H9 (cell line): ENCODE measurements at regions not wholly inside any gene's neighbourhood (a gene's known extent, or its start where the extent isn't known, plus 50 kb on each side); places are given as distances from the start of the nearest gene placed in this dataset.

ENCODE experiments used
- DNase-seq: peaks from one replicate; pipeline ENCODE4 v3.0.0-alpha.2; 2017
- H2AFZ ChIP-seq: one replicate; pipeline ENCODE4 v1.6.1; 2013; ENCODE audit warnings: mild to moderate bottlenecking, low read length, control low read depth, moderate library complexity
- H2AK5ac ChIP-seq: 2 replicates; pipeline ENCODE4 v1.6.1; 2013; ENCODE audit warnings: low read length, control low read depth, mixed read lengths; ENCODE audit not compliant: insufficient read length
- H2BK120ac ChIP-seq: one replicate; pipeline ENCODE4 v1.6.1; 2013; ENCODE audit warnings: low read depth, mild to moderate bottlenecking, low read length, control low read depth, inconsistent platforms; ENCODE audit not compliant: poor library complexity, severe bottlenecking
- H2BK12ac ChIP-seq: 2 replicates; pipeline ENCODE4 v1.6.1; 2013; ENCODE audit warnings: low read length, control low read depth, mixed read lengths, low read depth; ENCODE audit not compliant: insufficient read length
- H2BK15ac ChIP-seq: 2 replicates; pipeline ENCODE4 v1.6.1; 2013; ENCODE audit warnings: low read depth, low read length, control low read depth
- H2BK20ac ChIP-seq: one replicate; pipeline ENCODE4 v1.6.1; 2013; ENCODE audit warnings: low read depth, mild to moderate bottlenecking, low read length, control low read depth, inconsistent platforms; ENCODE audit not compliant: poor library complexity, severe bottlenecking
- H2BK5ac ChIP-seq: 2 replicates; pipeline ENCODE4 v1.6.1; 2013; ENCODE audit warnings: low read length, control low read depth, mixed read lengths; ENCODE audit not compliant: insufficient read length
- H3K14ac ChIP-seq: 2 replicates; pipeline ENCODE4 v1.6.1; 2013; ENCODE audit warnings: low read length, control low read depth; ENCODE audit not compliant: insufficient read depth
- H3K18ac ChIP-seq: 2 replicates; pipeline ENCODE4 v1.6.1; 2013; ENCODE audit warnings: low read depth, mild to moderate bottlenecking, mixed read lengths, low read length, control low read depth; ENCODE audit not compliant: insufficient read length
- H3K23ac ChIP-seq: 2 replicates; pipeline ENCODE4 v1.6.1; 2013; ENCODE audit warnings: low read length, control low read depth, mixed read lengths, low read depth; ENCODE audit not compliant: insufficient read length
- H3K23me2 ChIP-seq: 2 replicates; pipeline ENCODE4 v1.6.1; 2013; ENCODE audit warnings: low read depth, mild to moderate bottlenecking, mixed read lengths, low read length, control low read depth; ENCODE audit not compliant: insufficient read length, poor library complexity, severe bottlenecking
- H3K27ac ChIP-seq: 2 replicates; pipeline ENCODE4 v1.5.1; 2013; ENCODE audit warnings: low read length, control low read depth, mixed read lengths, low read depth; ENCODE audit not compliant: insufficient read length
- H3K27me3 ChIP-seq: 2 replicates; pipeline ENCODE4 v1.6.1; 2013; ENCODE audit warnings: low read length, control low read depth, inconsistent platforms; ENCODE audit not compliant: insufficient read depth
- H3K4ac ChIP-seq: 2 replicates; pipeline ENCODE4 v1.6.1; 2013; ENCODE audit warnings: low read depth, mild to moderate bottlenecking, control low read depth, inconsistent platforms, low read length, moderate library complexity
- H3K4me1 ChIP-seq: 2 replicates; pipeline ENCODE4 v1.6.1; 2013; ENCODE audit warnings: low read length, control low read depth, inconsistent platforms; ENCODE audit not compliant: insufficient read depth
- H3K4me2 ChIP-seq: 2 replicates; pipeline ENCODE4 v1.6.1; 2013; ENCODE audit warnings: low read length, control low read depth, mixed read lengths; ENCODE audit not compliant: insufficient read length, insufficient read depth
- H3K56ac ChIP-seq: 2 replicates; pipeline ENCODE4 v1.6.1; 2013; ENCODE audit warnings: low read depth, mild to moderate bottlenecking, mixed read lengths, low read length, control low read depth; ENCODE audit not compliant: insufficient read length
- H3K79me1 ChIP-seq: 2 replicates; pipeline ENCODE4 v1.6.1; 2013; ENCODE audit warnings: low read depth, mild to moderate bottlenecking, moderate library complexity, low read length, control low read depth, inconsistent platforms; ENCODE audit not compliant: insufficient read depth, poor library complexity, severe bottlenecking
- H3K79me2 ChIP-seq: 2 replicates; pipeline ENCODE4 v1.6.1; 2013; ENCODE audit warnings: low read length, control low read depth, inconsistent platforms; ENCODE audit not compliant: insufficient read depth
- H3K9ac ChIP-seq: 2 replicates; pipeline ENCODE4 v1.6.1; 2013; ENCODE audit warnings: low read length, control low read depth, mixed read lengths; ENCODE audit not compliant: insufficient read length; ENCODE audit errors: extremely low read depth
- H3K9me3 ChIP-seq: one replicate; pipeline ENCODE4 v1.6.1; 2013; ENCODE audit warnings: low read depth, low read length, inconsistent platforms; ENCODE audit not compliant: control insufficient read depth
- H3T11ph ChIP-seq: one replicate; pipeline ENCODE4 v1.6.1; 2013; ENCODE audit warnings: mild to moderate bottlenecking, low read length, control low read depth, inconsistent platforms
- H4K20me1 ChIP-seq: one replicate; pipeline ENCODE4 v1.6.1; 2013; ENCODE audit not compliant: control insufficient read depth, insufficient read length, insufficient read depth
- H4K5ac ChIP-seq: 2 replicates; pipeline ENCODE4 v1.6.1; 2013; ENCODE audit warnings: low read depth, mild to moderate bottlenecking, mixed read lengths, low read length, control low read depth; ENCODE audit not compliant: insufficient read length
- H4K8ac ChIP-seq: replicated peaks from 2 replicates; pipeline ENCODE4 v1.6.1; 2013; ENCODE audit warnings: low read length, control low read depth, mixed read lengths, low read depth; ENCODE audit not compliant: insufficient read length
- H4K91ac ChIP-seq: 2 replicates; pipeline ENCODE4 v1.6.1; 2013; ENCODE audit warnings: low read depth, mild to moderate bottlenecking, moderate library complexity, mixed read lengths, low read length, control low read depth; ENCODE audit not compliant: insufficient read length
- H3K27ac Mint-ChIP-seq, 3 experiments: 2 replicates in 2 of 3; 3 replicates in 1 of 3; pipeline ENCODE4 v1.8.0; 2020 to 2021; ENCODE audit warnings: mixed read lengths in 3 of 3, mild to moderate bottlenecking in 1 of 3, moderate library complexity in 1 of 3
- H3K27me3 Mint-ChIP-seq: 2 replicates; pipeline ENCODE4 v1.8.0; 2021; ENCODE audit warnings: low read depth, mild to moderate bottlenecking, moderate library complexity, mixed read lengths
- H3K36me3 Mint-ChIP-seq, 3 experiments: 2 replicates in 2 of 3; 3 replicates in 1 of 3; pipeline ENCODE4 v1.8.0; 2020 to 2021; ENCODE audit warnings: low read depth in 3 of 3, mixed read lengths in 3 of 3; ENCODE audit not compliant: insufficient read depth in 1 of 3
- H3K4me1 Mint-ChIP-seq, 2 experiments: 2 replicates each; pipeline ENCODE4 v1.8.0; 2020; ENCODE audit warnings: mixed read lengths in 2 of 2
- H3K4me3 Mint-ChIP-seq, 2 experiments: 2 replicates in 1 of 2; 3 replicates in 1 of 2; pipeline ENCODE4 v1.8.0; 2020 to 2021; ENCODE audit warnings: mild to moderate bottlenecking in 2 of 2, mixed read lengths in 2 of 2, moderate library complexity in 1 of 2
- H3K9me3 Mint-ChIP-seq, 2 experiments: 2 replicates in 1 of 2; 3 replicates in 1 of 2; pipeline ENCODE4 v1.8.0; 2020; ENCODE audit warnings: mild to moderate bottlenecking in 2 of 2, mixed read lengths in 2 of 2, moderate library complexity in 1 of 2
- CTCF ChIP-seq: fragments of 200-600 bp; sonication (generic); conservative IDR thresholded peaks from 3 replicates; pipeline ENCODE4 v1.8.0; 2021; ENCODE audit warnings: antibody characterized with exemption, mild to moderate bottlenecking
- WGBS: extraction: QIAGEN DNeasy Blood & Tissue Kit; methylation state at CpG from one replicate; pipeline ENCODE4 v1.1.7; 2013; ENCODE audit warnings: missing lambda C conversion rate, low lambda C conversion rate, mixed read lengths; ENCODE audit not compliant: insufficient read length; ENCODE audit errors: extremely low coverage; 5-methylcytosine and 5-hydroxymethylcytosine counted together

- Histone ChIP-seq H3K27me3 (no peaks in the 10 kb centered on the region), H3K56ac (no peak overlapping the region), H4K20me1 (no peaks in the 10 kb centered on the region), H3K4ac (no peak overlapping the region), H3K14ac (no peak overlapping the region), H3K4me2 (no peak overlapping the region), H3K9ac (no peak overlapping the region), H3K27ac (no peak overlapping the region), H2BK5ac (no peak overlapping the region), H2AFZ (no peak overlapping the region), H3K18ac (no peak overlapping the region), H2BK20ac (no peak overlapping the region), H4K91ac (no peak overlapping the region), H3K79me1 (no peaks in the 10 kb centered on the region), H3K9me3 (no peaks in the 10 kb centered on the region), H4K5ac (no peak overlapping the region), H3K23me2 (no peaks in the 10 kb centered on the region), H2BK12ac (no peak overlapping the region), H3K79me2 (no peaks in the 10 kb centered on the region), H2BK15ac (no peak overlapping the region), H2AK5ac (no peak overlapping the region), H3K23ac (no peak overlapping the region), H4K8ac (no peak overlapping the region), H3K4me1 (no peaks in the 10 kb centered on the region), H2BK120ac (no peak overlapping the region), H3T11ph (no peak overlapping the region)
- TF ChIP-seq CTCF, result no peak
- Mint-ChIP-seq H3K36me3 (peaks cover 0 to 5% (median 0%) of the 10 kb centered on the region in 3 experiments; a peak in 1 of 7 replicates), H3K27me3 (peaks cover 11% of the 10 kb centered on the region), H3K4me1 (peaks cover 3 to 6% of the 10 kb centered on the region in 2 experiments; a peak in 3 of 4 replicates), H3K27ac (no peak overlapping the region), H3K4me3 (no peak overlapping the region), H3K9me3 (peaks cover 3 to 8% of the 10 kb centered on the region in 2 experiments)
- no CpG with 5 or more reads among the region's 32 CpGs for WGBS
- DNase-seq, result no peak
These were observed 129.3 kb downstream of the CCDC74A start for GRCh38 chr2:131656816-131657633.
